Kidney (tissue), 13 donors: ENCODE measurements at regions not wholly inside any gene's neighbourhood (a gene's known extent, or its start where the extent isn't known, plus 50 kb on each side); places are given as distances from the start of the nearest gene placed in this dataset.

Experiments used
- DNase-seq, 5 donors: peaks; one replicate each; pipeline ENCODE4 v3.0.0-alpha.2; 2013 to 2020
- FAIRE-seq: peaks from 2 replicates; lab custom pipeline; 2012; peaks lifted over from hg19 to GRCh38; lab: Jason Lieb, UNC
- H3K27ac ChIP-seq, 2 donors: one replicate each; pipeline ENCODE4 v1.7.0; 2013; ENCODE audit warnings: low read depth in 2 of 2, low read length in 2 of 2, inconsistent platforms in 1 of 2
- H3K27me3 ChIP-seq: one replicate; pipeline ENCODE4 v1.7.1; 2013; ENCODE audit warnings: low read length, inconsistent platforms; ENCODE audit not compliant: control insufficient read depth, insufficient read depth
- H3K36me3 ChIP-seq, 3 donors: one replicate each; pipeline versions ENCODE4 v1.7.0 to v1.7.1; 2013; ENCODE audit warnings: low read length in 3 of 3, control low read depth in 1 of 3, inconsistent platforms in 1 of 3; ENCODE audit not compliant: insufficient read depth in 3 of 3, control insufficient read depth in 2 of 3
- H3K4me1 ChIP-seq, 3 donors: one replicate each; pipeline versions ENCODE4 v1.7.0 to v1.7.1; 2013; ENCODE audit warnings: low read length in 3 of 3, inconsistent platforms in 1 of 3, low read depth in 1 of 3; ENCODE audit not compliant: control insufficient read depth in 2 of 3, insufficient read depth in 2 of 3
- H3K4me3 ChIP-seq, 3 donors: one replicate each; pipeline versions ENCODE4 v1.7.0 to v1.8.1; 2013; ENCODE audit warnings: low read length in 3 of 3, control low read depth in 1 of 3, inconsistent platforms in 1 of 3
- H3K9ac ChIP-seq, 3 donors: one replicate each; pipeline versions ENCODE4 v1.7.0 to v1.7.1; 2013; ENCODE audit warnings: low read length in 3 of 3, control low read depth in 1 of 3, inconsistent platforms in 1 of 3
- H3K9me3 ChIP-seq, 3 donors: one replicate each; pipeline versions ENCODE4 v1.7.0 to v1.7.1; 2013; ENCODE audit warnings: low read length in 3 of 3, control low read depth in 1 of 3, inconsistent platforms in 1 of 3; ENCODE audit not compliant: control insufficient read depth in 2 of 3, insufficient read depth in 1 of 3
- intact Hi-C: fragments of 100-400 bp; cut with DNase I; formaldehyde crosslinking; loops from one replicate; pipeline ENCODE4 v1.11.1; 2022
- TF ChIP-seq, protein P1 (sequence below): IDR thresholded peaks from 3 replicates; pipeline ENCODE4 v1.5.1; 2012; ENCODE audit warnings: mild to moderate bottlenecking, moderate library complexity, borderline replicate concordance; ENCODE audit not compliant: insufficient read depth; ENCODE audit errors: extremely low read depth
- donor health status: control.
- donor health status: control.
- donor health status: control.
- donor health status: control.
- donor health status: control.
- donor health status: DM: yes; HTN: yes; CAD: no.
- donor health status: Normal renal cell carcinoma (clear cell type).

DNA sequence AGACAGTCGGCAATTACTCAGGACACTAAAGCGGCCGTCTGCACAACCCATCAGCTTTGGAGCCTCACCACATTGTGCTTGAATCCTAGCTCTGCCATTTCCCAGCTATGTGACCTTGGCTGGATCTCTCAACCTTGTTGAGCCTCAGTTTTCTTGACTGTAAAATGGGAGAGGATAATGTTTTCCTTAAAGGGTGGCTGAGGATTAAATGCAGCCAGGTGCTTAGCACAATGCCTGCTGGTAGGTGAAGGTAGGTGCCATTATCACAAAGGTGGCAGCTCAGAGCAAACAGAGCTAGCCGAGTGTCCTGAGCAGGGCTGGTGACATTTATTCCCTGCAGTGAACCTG lies 508.5 kb upstream of the ZMIZ1 start:
- intact Hi-C loops, result no loop called here
- Histone ChIP-seq H3K27ac (no peak overlapping the region), H3K9ac (no peak overlapping the region), H3K4me3 (no peak overlapping the region), H3K36me3 (no peaks in the 10 kb centered on the region), H3K27me3 (no peaks in the 10 kb centered on the region), H3K4me1 (no peaks in the 10 kb centered on the region), H3K9me3 (no peaks in the 10 kb centered on the region)
- TF ChIP-seq, protein P1, sequence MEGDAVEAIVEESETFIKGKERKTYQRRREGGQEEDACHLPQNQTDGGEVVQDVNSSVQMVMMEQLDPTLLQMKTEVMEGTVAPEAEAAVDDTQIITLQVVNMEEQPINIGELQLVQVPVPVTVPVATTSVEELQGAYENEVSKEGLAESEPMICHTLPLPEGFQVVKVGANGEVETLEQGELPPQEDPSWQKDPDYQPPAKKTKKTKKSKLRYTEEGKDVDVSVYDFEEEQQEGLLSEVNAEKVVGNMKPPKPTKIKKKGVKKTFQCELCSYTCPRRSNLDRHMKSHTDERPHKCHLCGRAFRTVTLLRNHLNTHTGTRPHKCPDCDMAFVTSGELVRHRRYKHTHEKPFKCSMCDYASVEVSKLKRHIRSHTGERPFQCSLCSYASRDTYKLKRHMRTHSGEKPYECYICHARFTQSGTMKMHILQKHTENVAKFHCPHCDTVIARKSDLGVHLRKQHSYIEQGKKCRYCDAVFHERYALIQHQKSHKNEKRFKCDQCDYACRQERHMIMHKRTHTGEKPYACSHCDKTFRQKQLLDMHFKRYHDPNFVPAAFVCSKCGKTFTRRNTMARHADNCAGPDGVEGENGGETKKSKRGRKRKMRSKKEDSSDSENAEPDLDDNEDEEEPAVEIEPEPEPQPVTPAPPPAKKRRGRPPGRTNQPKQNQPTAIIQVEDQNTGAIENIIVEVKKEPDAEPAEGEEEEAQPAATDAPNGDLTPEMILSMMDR, result no peak
- DNase-seq, result no peak
- no peak for FAIRE-seq

DNA sequence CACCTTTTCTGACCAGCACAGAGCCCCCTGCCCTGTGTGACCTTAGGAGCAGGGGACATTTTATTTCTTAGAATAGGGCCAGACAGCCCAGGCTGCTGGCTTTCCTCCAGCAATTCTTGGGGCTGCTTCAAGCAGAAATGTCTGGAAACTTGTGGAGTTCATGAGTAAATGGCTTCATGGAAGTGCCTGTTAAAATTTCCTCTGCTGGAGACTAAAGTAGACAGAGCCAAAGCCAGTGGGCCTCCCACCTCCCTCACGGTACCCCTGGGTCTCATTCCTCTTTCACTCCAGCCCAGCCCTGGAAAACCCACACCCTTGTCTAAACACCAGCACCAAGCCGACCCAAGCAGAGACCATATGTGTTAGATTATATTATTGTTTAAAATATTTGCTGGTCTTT lies 505.5 kb upstream of the ZMIZ1 start:
- no peaks in the 10 kb centered on the region for H3K27me3 ChIP-seq
- H3K36me3 ChIP-seq, result no peaks in the 10 kb centered on the region
- H3K9ac ChIP-seq, result no peak overlapping the region
- TF ChIP-seq, protein P1, result no peak
- intact Hi-C loops, result no loop called here
- no peaks in the 10 kb centered on the region for H3K9me3 ChIP-seq
- FAIRE-seq, result no peak
- no peak overlapping the region for H3K4me3 ChIP-seq
- peaks cover 0 to 2% (median 0%) of the 10 kb centered on the region in 3 donors for H3K4me1 ChIP-seq
- no peak overlapping the region for H3K27ac ChIP-seq
- DNase-seq, result peak in 1 of 5 donors; percentile 75

DNA sequence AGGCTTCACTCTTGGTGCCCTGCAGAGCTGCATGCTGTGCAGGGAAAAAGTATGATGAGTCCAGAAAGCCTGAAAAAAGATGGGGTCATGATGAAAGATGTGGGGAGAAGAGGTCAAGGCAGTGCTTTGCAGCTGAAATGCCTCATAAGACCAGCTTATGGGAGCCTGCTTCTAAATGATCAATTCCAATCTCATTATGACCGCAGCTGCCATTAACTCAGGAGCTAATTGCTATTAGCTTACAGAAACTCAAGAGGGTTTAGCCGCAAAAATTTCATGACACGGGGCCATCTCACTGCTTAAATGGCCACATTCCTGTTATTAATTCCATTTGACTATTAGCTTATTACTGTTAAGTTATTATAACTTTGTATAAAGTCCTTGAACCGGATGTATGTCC lies 502.9 kb upstream of the ZMIZ1 start:
- TF ChIP-seq, protein P1, result no peak
- no peaks in the 10 kb centered on the region for H3K36me3 ChIP-seq
- DNase-seq, result peak in 1 of 5 donors; percentile 6
- FAIRE-seq, result no peak
- H3K4me1 ChIP-seq, result peaks cover 0 to 2% (median 0%) of the 10 kb centered on the region in 3 donors
- no peak overlapping the region for H3K9ac ChIP-seq
- H3K4me3 ChIP-seq, result no peak overlapping the region
- no peaks in the 10 kb centered on the region for H3K9me3 ChIP-seq
- intact Hi-C loops, result no loop called here
- H3K27me3 ChIP-seq, result no peaks in the 10 kb centered on the region
- no peak overlapping the region for H3K27ac ChIP-seq
